BLaER1 (cell line): ENCODE measurements at regions not wholly inside any gene's neighbourhood (a gene's known extent, or its start where the extent isn't known, plus 50 kb on each side); places are given as distances from the start of the nearest gene placed in this dataset.

ENCODE experiments used
- H3K27ac ChIP-seq: shearing (Covaris generic); formaldehyde crosslinking; 2 replicates; pipeline ENCODE4 v1.8.1; 2022
- H3K27me3 ChIP-seq: shearing (Covaris generic); formaldehyde crosslinking; 2 replicates; pipeline ENCODE4 v1.8.1; 2022
- H3K36me3 ChIP-seq: shearing (Covaris generic); formaldehyde crosslinking; 2 replicates; pipeline ENCODE4 v1.8.1; 2022
- H3K4me1 ChIP-seq: shearing (Covaris generic); formaldehyde crosslinking; 2 replicates; pipeline ENCODE4 v1.8.1; 2022
- H3K4me2 ChIP-seq: shearing (Covaris generic); formaldehyde crosslinking; 2 replicates; pipeline ENCODE4 v1.8.1; 2022
- H3K4me3 ChIP-seq: shearing (Covaris generic); formaldehyde crosslinking; 2 replicates; pipeline ENCODE4 v1.8.1; 2022
- H3K9ac ChIP-seq: shearing (Covaris generic); formaldehyde crosslinking; 2 replicates; pipeline ENCODE4 v1.8.1; 2022
- H3K9me3 ChIP-seq: shearing (Covaris generic); formaldehyde crosslinking; 2 replicates; pipeline ENCODE4 v1.8.1; 2022
- H4K20me1 ChIP-seq: shearing (Covaris generic); formaldehyde crosslinking; 2 replicates; pipeline ENCODE4 v1.8.1; 2022
- Cebpa-rat ChIP-seq: shearing (Covaris generic); IDR thresholded peaks from 2 replicates; pipeline ENCODE4 v1.8.1; 2022

DNA sequence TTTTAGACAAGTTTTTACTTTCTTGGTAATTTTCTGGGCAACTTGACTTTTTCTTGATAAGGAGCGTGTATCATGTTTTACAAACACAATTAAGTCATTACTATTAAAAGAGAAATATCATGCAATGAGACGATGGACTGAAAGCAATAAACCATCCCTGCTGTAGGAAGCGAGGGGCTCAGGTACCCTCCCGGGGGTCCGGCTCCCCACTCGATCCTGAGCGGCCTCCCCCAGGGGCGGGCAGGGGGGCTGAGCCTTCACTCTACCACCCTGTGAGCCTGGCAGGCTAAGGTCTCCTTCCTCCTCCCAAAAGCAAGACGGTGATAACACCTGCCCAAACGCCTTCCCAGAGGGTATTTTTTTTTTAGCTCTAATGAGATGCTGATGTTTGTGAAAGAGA, 51.8 kb upstream of the ADGRA1 start:
- Histone ChIP-seq H4K20me1 (no peaks in the 10 kb centered on the region), H3K9ac (no peak overlapping the region), H3K4me1 (no peaks in the 10 kb centered on the region), H3K36me3 (no peaks in the 10 kb centered on the region), H3K9me3 (no peaks in the 10 kb centered on the region), H3K27ac (no peak overlapping the region), H3K4me3 (no peak overlapping the region), H3K27me3 (no peaks in the 10 kb centered on the region), H3K4me2 (no peak overlapping the region)
- TF ChIP-seq Cebpa-rat, result no peak

DNA sequence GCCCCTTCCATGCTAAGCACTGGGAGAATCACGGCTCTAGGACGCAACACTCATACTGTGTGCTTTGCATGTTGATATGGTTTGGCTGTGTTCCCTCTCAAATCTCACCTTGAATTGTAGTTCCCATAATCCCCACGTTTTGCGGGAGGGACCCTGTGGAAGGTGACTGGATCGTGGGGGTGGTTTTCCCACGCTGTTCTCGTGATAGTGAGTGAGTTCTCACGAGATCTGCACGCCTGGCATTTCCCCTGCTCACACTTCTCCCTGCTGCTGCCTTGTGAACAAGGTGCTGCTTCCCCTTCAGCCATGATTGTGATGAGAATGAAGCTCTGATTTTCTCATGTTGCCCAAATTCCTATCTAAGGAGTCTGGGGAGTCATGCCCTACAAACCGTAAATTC, 53.0 kb upstream of the ADGRA1 start:
- H3K4me3 ChIP-seq, result no peak overlapping the region
- no peak overlapping the region for H3K9ac ChIP-seq
- H3K27ac ChIP-seq, result no peak overlapping the region
- H4K20me1 ChIP-seq, result no peaks in the 10 kb centered on the region
- no peaks in the 10 kb centered on the region for H3K36me3 ChIP-seq
- TF ChIP-seq Cebpa-rat, result no peak
- peaks cover 4% of the 10 kb centered on the region for H3K4me1 ChIP-seq
- peaks cover 8% of the 10 kb centered on the region for H3K27me3 ChIP-seq
- H3K9me3 ChIP-seq, result no peaks in the 10 kb centered on the region
- no peak overlapping the region for H3K4me2 ChIP-seq

GRCh38 chr10:133034092-133034491, 53.6 kb upstream of the ADGRA1 start:
- peaks cover 11% of the 10 kb centered on the region for H3K4me1 ChIP-seq
- H3K4me3 ChIP-seq, result no peak overlapping the region
- H3K36me3 ChIP-seq, result no peaks in the 10 kb centered on the region
- no peaks in the 10 kb centered on the region for H4K20me1 ChIP-seq
- H3K27me3 ChIP-seq, result peaks cover 14% of the 10 kb centered on the region
- no peak overlapping the region for H3K4me2 ChIP-seq
- H3K27ac ChIP-seq, result no peak overlapping the region
- TF ChIP-seq Cebpa-rat, result no peak
- no peaks in the 10 kb centered on the region for H3K9me3 ChIP-seq
- H3K9ac ChIP-seq, result no peak overlapping the region

DNA sequence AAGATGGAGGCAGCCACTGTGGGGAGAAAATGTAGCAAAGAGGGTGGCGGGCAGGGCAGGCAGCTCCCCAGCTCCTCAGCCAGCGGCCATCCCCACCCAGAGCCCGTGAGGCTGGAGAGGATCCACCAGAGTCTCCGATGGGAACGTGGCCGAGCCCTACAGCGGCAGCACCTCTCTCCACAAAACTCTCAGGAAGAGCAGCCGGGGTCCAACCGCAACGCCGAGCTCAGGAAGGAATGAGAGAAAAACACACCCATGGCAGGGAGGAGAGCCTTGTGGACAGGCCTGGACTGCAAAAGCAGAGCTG, 54.0 kb upstream of the ADGRA1 start:
- Histone ChIP-seq H4K20me1 (no peaks in the 10 kb centered on the region), H3K27me3 (peaks cover 18% of the 10 kb centered on the region), H3K27ac (no peak overlapping the region), H3K9ac (no peak overlapping the region), H3K4me3 (no peak overlapping the region), H3K9me3 (no peaks in the 10 kb centered on the region), H3K4me1 (peaks cover 15% of the 10 kb centered on the region), H3K4me2 (no peak overlapping the region), H3K36me3 (no peaks in the 10 kb centered on the region)
- no peak for TF ChIP-seq Cebpa-rat

DNA sequence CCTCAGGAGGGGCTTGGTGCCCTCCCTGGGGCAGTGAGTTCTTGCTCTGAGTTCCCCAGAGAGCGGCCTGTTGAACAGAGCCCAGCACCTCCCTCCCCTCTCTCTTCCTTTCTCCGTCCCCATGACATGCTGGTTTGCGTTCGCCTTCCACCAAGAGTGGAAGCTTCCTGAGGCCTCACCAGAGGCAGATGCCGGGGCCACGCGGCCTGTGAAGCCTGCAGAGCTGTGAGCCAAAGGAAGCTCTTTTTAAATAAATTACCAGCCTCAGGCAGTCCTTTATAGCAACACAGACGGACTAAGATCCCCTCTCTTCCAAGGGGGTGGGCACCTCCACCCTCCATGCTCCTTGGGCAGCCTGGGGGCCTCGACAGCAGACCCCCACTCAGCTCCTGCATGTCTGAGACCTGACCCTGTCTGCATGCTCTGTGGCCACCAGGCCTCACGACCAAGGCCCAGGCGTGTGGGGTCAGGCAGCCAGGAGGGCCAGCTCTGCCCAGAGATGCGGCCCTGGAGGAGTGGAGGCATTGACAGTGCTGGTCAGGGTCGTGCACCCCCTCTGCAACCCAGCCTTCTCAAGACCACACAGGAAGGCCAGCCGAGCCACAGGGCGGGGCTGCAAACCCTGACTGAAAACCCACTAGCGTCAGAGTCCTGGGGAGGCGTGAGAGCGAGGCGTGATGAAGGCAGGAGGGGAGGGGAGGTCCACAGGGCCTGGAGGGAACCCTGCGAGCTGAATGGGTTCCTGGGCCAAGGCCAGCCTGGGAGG, 54.6 kb upstream of the ADGRA1 start:
- no peak for TF ChIP-seq Cebpa-rat

GRCh38 chr10:133032231-133032630, 55.5 kb upstream of the ADGRA1 start:
- no peaks in the 10 kb centered on the region for H3K9me3 ChIP-seq
- H4K20me1 ChIP-seq, result no peaks in the 10 kb centered on the region
- no peaks in the 10 kb centered on the region for H3K36me3 ChIP-seq
- peaks cover 21% of the 10 kb centered on the region for H3K27me3 ChIP-seq
- H3K4me1 ChIP-seq, result peaks cover 15% of the 10 kb centered on the region
- no peak overlapping the region for H3K4me3 ChIP-seq
- no peak overlapping the region for H3K27ac ChIP-seq
- no peak for TF ChIP-seq Cebpa-rat
- H3K9ac ChIP-seq, result no peak overlapping the region
- no peak overlapping the region for H3K4me2 ChIP-seq

More for the DNA sequence above, 54.6 kb upstream of the ADGRA1 start:
- peaks cover 15% of the 10 kb centered on the region for H3K4me1 ChIP-seq
- H3K27ac ChIP-seq, result no peak overlapping the region
- no peaks in the 10 kb centered on the region for H4K20me1 ChIP-seq
- H3K9me3 ChIP-seq, result no peaks in the 10 kb centered on the region
- no peak overlapping the region for H3K9ac ChIP-seq
- H3K36me3 ChIP-seq, result no peaks in the 10 kb centered on the region
- H3K27me3 ChIP-seq, result peaks cover 20% of the 10 kb centered on the region
- H3K4me3 ChIP-seq, result no peak overlapping the region
- no peak overlapping the region for H3K4me2 ChIP-seq

DNA sequence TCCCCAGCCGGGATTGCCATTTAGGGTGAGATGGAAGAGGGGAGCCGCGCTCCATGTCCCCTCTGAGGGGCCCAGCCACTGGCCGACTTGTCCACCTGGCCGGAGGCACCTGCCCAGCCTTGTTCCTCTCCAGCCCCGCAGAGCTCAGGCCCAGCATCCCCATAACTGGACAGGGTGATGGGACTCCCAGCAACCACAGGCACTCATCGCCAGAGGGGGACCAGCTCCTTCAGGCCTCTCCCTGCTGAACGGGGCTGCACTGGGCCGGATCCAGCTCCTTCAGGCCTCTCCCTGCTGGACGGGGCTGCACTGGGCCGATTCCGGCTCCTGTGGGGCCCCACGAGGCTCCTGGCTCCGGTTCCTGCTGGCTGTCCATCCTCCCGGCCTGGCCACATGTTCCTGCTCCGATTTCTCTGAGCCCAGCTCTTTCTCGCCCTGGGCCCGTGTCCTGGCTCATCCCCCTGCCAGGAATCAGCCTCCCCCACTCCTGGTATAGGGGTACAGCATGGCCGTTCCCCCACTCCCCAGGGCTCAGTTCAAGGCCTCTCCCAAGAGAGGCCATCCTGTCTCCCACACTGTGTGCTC, 56.1 kb upstream of the ADGRA1 start:
- H3K9me3 ChIP-seq, result no peaks in the 10 kb centered on the region
- peaks cover 15% of the 10 kb centered on the region for H3K4me1 ChIP-seq
- H3K27me3 ChIP-seq, result peaks cover 25% of the 10 kb centered on the region
- H3K27ac ChIP-seq, result no peak overlapping the region
- H4K20me1 ChIP-seq, result no peaks in the 10 kb centered on the region
- H3K4me2 ChIP-seq, result no peak overlapping the region
- H3K36me3 ChIP-seq, result no peaks in the 10 kb centered on the region
- H3K9ac ChIP-seq, result no peak overlapping the region
- TF ChIP-seq Cebpa-rat, result no peak
- H3K4me3 ChIP-seq, result no peak overlapping the region

DNA sequence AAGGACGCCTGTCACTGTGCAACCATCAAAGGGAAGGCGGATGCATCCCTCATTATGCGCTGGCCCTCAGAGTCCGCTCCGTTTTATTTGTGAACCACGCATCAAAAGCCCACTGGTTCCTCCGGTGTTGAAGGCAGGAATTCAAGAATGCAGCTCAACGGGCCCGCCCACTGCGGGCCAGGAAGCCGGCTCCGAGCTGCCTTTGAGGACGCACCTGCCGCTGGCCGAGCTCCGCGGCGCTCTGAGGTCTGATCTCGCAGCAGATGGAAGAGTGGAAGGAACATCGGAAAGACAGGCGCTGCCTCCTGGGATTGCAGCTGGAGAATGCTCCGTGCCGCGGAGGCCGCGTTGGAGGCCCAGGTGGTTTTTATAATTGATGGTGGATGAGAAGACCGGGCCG, 56.9 kb upstream of the ADGRA1 start:
- Histone ChIP-seq H3K9me3 (no peaks in the 10 kb centered on the region), H3K4me3 (no peak overlapping the region), H3K36me3 (no peaks in the 10 kb centered on the region), H3K27me3 (peaks cover 29% of the 10 kb centered on the region), H3K4me2 (no peak overlapping the region), H3K27ac (no peak overlapping the region), H4K20me1 (no peaks in the 10 kb centered on the region), H3K9ac (no peak overlapping the region), H3K4me1 (peaks cover 15% of the 10 kb centered on the region)
- no peak for TF ChIP-seq Cebpa-rat

- H3K4me2 ChIP-seq, result peak overlapping the region; percentile 47; the same call in 1 of the 2 replicates
- H3K27ac ChIP-seq, result no peak overlapping the region
- H3K4me3 ChIP-seq, result no peak overlapping the region
- H3K27me3 ChIP-seq, result peaks cover 36% of the 10 kb centered on the region
- TF ChIP-seq Cebpa-rat, result no peak
- H4K20me1 ChIP-seq, result no peaks in the 10 kb centered on the region
- H3K36me3 ChIP-seq, result no peaks in the 10 kb centered on the region
- no peaks in the 10 kb centered on the region for H3K9me3 ChIP-seq
- H3K9ac ChIP-seq, result no peak overlapping the region
- H3K4me1 ChIP-seq, result peaks cover 19% of the 10 kb centered on the region
Observed at GRCh38 chr10:133030126-133030525, 57.6 kb upstream of the ADGRA1 start.

DNA sequence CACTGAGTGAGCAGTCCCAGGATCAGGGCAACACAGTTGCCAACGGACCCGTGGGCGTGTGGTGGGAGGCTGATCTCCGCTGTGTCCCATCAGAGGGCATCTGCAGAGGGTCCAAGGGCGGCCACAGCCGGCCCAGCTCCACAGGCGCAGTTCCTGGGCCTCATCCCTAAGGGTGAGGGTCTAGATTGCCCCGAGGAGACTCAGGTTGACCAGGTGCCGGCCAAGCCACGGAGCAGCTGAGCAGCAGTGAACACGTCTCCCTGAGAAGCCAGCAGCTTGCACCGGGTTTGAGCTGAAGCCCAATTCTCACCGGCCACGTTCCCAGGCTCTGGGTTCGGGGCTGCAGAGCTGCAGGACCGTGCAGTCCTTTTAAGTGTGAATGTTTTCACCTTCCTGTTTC, 58.8 kb upstream of the ADGRA1 start:
- no peak for TF ChIP-seq Cebpa-rat
- H3K4me3 ChIP-seq, result no peak overlapping the region
- H3K27me3 ChIP-seq, result peaks cover 46% of the 10 kb centered on the region
- no peaks in the 10 kb centered on the region for H4K20me1 ChIP-seq
- no peaks in the 10 kb centered on the region for H3K9me3 ChIP-seq
- H3K36me3 ChIP-seq, result no peaks in the 10 kb centered on the region
- H3K27ac ChIP-seq, result no peak overlapping the region
- H3K9ac ChIP-seq, result no peak overlapping the region
- peak overlapping the region; percentile 47; the same call in 1 of the 2 replicates for H3K4me2 ChIP-seq
- peaks cover 31% of the 10 kb centered on the region for H3K4me1 ChIP-seq

GRCh38 chr10:133028158-133028557, 59.6 kb upstream of the ADGRA1 start:
- peaks cover 46% of the 10 kb centered on the region for H3K27me3 ChIP-seq
- no peak for TF ChIP-seq Cebpa-rat
- no peaks in the 10 kb centered on the region for H3K9me3 ChIP-seq

More at GRCh38 chr10:133028158-133028557, 59.6 kb upstream of the ADGRA1 start:
- no peaks in the 10 kb centered on the region for H4K20me1 ChIP-seq
- no peaks in the 10 kb centered on the region for H3K36me3 ChIP-seq
- no peak overlapping the region for H3K4me2 ChIP-seq
- no peak overlapping the region for H3K27ac ChIP-seq
- no peak overlapping the region for H3K9ac ChIP-seq
- H3K4me1 ChIP-seq, result peaks cover 39% of the 10 kb centered on the region
- no peak overlapping the region for H3K4me3 ChIP-seq
